Dedifferentiated amniotic fluid mesenchymal stem cell (primary cell): ENCODE measurements at regions not wholly inside any gene's neighbourhood (a gene's known extent, or its start where the extent isn't known, plus 50 kb on each side); places are given as distances from the start of the nearest gene placed in this dataset.

Source experiments
- DNase-seq: peaks from one replicate; pipeline ENCODE4 v3.0.0-alpha.2; 2016; ENCODE audit errors: extremely low spot score

DNA sequence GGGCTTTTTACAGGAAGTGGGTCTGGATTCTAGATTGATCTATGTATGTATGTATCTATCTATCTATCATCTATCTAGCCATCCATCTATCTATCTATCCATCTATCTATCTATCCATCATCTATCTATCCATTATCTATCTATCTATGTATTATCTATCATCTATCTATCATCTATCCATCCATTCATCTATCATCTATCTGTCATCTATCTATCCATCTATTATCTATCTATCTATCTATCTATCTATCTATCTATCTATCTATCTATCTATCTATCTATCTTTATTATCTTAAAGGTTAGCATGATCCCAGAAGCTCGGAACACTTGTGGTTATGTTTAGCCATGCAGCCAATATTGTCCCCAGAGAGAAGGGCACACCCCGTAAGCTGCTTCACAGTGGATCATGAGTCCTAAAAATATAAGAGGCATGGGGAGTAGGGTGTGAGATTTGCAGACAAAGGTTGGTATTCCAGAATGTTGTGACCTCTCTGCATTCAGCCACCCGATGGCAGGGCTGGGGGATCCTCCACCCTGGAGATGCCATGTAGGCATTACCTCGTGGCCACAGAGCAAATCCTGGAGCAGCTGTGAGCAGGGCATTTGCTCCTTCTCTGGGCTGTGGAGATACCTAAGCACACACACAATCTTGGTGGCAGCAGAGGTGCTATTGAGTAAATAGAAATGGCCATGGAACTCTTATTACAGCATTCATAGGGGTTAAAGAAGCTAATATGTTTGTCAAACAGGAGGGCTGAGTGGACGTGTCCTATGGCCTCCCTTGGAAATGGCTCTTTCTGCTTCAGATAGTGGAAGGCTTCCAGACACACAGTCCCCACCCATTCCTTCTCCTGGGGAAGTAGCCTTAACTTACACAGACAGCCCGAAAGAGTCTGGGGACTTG lies 310.0 kb upstream of the TSHZ3 start:
- DNase-seq, result no peak

GRCh38 chr19:31659897-31660210 lies 310.6 kb upstream of the TSHZ3 start:
- DNase-seq, result no peak

- no peak for DNase-seq
Observed at GRCh38 chr19:31664096-31664495, 314.9 kb upstream of the TSHZ3 start.

- DNase-seq, result no peak
Observed at GRCh38 chr19:31664997-31665396, 315.8 kb upstream of the TSHZ3 start.

DNA sequence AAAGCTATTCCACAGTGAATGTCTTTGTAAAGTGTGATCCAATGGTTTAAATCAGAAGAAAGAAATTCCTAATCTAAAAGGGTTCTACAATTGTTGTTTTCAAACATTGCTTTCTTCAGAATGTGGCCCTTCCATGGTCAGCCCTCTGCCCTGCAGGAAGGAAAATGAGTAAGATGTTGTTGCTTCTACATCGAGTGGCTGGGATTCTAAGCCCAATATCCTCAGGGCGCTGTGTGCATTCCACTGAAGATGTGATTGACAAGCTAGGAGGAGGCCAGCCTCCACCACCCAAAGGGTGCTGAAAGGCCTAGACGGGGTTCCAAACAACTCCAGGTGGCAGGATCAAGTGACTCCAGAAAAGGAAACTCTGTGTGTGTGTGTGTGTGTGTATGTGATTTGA lies 316.9 kb upstream of the TSHZ3 start:
- no peak for DNase-seq

- DNase-seq, result no peak
Observed at GRCh38 chr19:31667106-31667505, 317.9 kb upstream of the TSHZ3 start.

GRCh38 chr19:31668921-31669320 lies 319.7 kb upstream of the TSHZ3 start:
- DNase-seq, result no peak

GRCh38 chr19:31670931-31671330 lies 321.7 kb upstream of the TSHZ3 start:
- DNase-seq, result no peak

DNA sequence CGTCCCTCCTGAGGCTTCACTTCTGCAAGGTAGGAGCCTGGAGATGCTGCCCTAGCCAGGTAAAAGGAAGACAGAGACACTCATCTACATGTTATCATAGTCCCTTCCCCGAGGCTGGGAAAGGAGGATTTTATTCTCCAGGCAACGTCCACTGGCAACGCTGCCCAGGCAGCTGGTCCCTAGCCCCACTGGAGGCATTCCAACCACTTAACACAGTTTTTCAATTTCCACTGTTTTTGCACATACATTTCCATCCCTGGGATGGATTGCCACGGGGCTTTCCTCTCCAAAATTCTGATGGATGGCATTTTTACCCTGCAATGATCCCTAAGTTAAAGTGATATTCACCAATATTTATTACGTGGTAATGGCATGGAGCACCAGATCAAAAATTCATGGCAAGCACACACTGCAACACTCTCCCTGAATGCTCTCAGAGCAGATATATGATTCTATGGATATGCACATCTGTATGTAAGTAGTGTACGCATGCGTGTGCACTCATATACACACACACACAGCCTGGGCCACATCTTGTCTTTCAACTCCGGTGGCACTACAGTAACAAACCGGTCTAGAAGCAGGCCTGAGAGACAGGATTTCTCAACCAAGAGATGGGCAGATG lies 322.3 kb upstream of the TSHZ3 start:
- no peak for DNase-seq

DNA sequence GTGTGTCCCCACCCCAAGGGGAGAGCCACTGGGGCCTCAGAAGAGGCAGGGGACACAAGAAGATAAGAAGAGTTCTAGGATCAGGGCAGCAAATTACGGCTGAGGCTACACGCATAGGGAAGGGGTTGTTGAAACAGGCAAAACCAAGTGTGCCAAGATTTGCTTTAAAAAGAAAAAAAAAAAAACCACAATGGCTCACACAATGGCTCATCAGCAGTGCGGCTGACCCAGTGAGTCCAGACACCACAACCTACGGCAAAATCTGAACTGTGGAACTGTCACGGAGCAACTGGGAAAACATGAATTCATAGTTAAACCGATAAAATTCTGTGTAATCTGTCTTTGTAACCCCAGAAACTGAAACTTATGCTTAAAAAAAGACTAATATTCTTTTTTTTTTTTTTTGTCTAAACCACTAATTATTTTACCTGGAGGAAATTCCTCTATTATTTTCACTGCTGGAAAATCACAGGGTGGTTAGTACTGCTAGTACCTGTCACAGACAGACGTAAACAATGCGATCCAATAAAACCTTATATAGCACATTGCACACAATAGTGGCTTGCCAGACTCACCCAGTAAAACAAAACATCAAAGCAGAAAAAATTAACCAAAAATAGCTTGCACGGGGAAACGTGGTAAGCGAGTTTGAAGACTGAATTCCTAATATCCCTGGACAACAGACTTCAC lies 325.4 kb upstream of the TSHZ3 start:
- DNase-seq, result no peak

- no peak for DNase-seq
Observed at GRCh38 chr19:31675193-31675913, 326.1 kb upstream of the TSHZ3 start.

DNA sequence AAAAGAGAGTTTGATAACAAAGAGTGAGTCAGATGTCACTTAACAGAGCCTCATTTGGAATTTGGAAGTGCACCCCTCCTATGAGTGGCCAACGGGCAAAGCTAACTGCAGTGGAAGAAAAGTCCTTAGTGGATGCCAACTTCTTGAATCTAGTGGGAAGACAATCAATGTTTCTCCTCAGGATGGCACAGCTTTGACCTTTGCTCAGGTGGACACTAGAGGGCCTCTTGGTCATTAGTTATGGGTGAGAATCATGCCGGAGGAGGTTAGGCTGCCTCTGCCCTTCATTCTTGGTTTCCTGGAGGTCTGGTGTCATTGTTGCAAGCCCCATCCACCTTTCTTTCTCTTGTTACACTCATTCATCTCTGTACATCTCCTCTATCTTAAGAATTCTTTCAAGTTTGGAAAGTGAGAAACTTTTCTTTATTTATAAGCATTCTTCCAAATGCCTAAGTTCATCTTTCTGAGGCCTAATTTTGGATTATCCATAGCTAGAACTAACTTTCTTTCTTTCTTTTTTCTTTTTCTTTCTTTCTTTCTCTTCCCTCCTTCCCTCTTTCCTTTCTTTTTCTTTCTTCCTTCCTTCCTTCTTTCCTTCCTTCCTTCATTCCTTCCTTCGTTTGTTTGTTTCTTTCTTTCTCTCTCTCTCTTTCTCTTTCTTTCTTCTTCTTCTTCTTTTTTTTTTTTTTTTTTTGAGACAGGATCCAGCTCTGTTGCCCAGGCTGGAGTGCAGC lies 327.2 kb upstream of the TSHZ3 start:
- no peak for DNase-seq

DNA sequence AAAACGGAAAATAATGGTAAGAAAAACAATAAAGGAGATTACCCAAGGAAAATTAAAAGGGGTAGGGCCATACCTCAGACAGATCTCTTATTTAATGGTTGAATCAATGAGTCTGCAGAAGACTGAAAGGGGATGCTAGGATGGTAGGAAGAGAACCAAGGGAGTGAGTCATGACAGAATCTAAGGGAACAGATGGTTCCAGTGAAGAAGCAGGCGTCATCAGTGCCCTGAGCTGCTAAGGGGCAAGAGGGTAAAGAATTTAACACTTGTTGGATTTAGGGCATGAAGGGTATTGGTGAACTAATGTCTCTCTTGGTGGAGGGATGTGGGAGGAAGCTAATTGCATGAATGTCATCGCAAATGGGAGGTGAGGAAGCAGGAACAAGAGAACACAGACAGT lies 329.2 kb upstream of the TSHZ3 start:
- no peak for DNase-seq

GRCh38 chr19:31681121-31681520 lies 331.9 kb upstream of the TSHZ3 start:
- DNase-seq, result no peak

DNA sequence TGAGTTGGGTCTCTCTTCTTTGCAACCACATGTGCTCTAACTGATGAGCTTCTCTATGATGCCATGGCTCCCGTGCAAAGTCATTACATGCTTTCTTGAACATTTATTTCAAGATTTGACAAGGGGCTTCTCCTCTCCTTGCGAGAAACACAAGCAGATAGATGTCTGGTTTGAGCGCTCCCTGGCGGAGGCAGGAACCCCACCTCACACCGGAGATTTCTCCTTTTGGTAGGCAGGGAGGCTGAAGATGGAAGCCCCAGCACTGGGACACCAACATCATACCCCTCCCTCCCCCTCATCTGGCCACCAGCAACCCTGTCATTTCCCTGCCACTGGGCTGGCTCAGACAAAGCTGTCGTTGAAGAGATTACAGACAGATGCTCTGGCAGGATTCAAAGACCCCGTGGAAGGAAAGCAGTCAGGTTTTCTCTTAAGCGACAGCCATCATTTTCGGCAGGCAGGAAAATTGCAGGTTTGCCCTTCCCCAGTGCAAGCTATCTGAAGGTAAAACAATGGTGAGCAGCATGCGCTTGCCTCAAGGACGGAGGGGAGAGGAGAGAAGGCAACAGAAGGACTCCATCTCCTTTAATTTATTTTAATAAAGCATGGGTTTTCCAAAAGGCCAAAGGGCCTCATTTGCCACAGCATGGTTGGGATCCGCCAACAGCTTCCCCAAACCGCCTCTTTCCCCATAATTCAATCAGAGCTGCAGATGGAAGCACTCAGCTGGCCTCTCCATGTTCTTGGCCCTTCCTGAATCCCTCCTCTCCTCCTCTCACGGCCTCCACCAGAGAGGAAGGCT lies 344.1 kb upstream of the TSHZ3 start:
- no peak for DNase-seq

DNA sequence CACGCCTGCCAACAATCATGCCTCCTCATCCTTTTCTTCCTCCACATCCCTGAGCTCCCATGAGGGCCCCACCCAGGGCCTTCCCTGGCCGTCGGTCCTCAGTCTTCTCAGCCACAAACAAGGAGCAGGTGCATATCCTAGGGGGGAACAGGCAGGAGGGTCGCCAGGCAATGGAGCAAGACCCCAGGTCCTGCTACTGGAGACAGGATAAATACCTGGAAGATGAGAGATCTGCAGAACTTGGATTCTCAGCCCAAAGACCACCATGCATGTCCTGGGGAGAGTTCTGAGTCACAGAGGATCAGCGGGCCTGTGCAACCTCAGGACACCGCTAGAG lies 344.7 kb upstream of the TSHZ3 start:
- DNase-seq, result no peak

GRCh38 chr19:31694761-31695160 lies 345.5 kb upstream of the TSHZ3 start:
- DNase-seq, result no peak

- no peak for DNase-seq
Observed at GRCh38 chr19:31699421-31699820, 350.2 kb upstream of the TSHZ3 start.

- DNase-seq, result no peak
Observed at GRCh38 chr19:31701146-31701545, 351.9 kb upstream of the TSHZ3 start.

- DNase-seq, result no peak
Observed at GRCh38 chr19:31705656-31706055, 356.4 kb upstream of the TSHZ3 start.

DNA sequence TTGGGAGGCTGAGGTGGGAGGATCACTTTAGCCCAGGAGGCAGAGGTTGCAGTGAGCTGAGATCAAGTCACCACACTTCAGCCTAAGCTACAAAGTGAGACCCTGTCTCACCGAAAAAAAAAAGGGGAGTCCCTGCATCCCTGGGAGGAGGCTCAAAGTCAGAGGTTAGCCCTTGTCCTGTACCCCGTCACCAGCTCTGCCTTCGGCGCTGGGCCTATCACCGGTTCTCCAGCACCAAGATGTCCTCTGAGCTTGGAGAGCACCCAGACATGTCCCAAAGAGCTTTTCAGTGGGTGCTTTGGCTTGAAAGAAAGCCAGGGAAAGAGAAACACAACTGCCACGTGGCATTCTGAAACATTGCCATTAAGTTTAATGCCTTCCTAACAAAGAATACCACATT lies 356.9 kb upstream of the TSHZ3 start:
- DNase-seq, result no peak
